ENCODE measurements at regions not wholly inside any gene's neighbourhood (a gene's known extent, or its start where the extent isn't known, plus 50 kb on each side); places are given as distances from the start of the nearest gene placed in this dataset.

DNA sequence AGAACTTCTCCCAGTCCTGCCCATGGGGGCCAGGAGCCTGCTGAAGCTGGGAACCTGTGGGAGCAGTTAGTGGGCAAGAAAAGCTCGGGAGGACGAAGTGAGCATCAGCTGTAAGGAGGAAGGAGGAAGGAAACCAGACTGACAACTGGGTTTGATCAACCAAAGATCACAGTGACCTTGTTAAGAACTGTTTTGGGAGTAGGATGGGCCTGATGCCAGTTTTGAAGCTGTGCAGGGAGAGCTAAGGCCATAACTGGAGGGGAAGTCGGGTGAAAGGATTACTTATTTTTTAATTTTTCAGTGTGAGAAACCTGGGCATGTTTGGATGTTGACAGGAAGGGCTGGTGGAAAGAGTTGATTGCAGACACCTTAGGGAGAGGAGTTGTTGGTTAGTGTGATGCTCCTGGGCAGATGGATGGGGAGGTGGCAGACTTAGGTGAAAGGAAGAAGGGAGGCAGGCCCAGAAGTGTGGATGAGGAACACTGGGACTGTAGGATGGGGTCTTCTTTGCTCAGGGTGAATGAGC lies 58.3 kb upstream of the KLF4 start:
- Histone ChIP-seq H3K4me1 (ENCODE audit: control insufficient read depth, insufficient read depth, low read length) (peaks cover 10% of the 10 kb centered on the region), H3K27me3 (ENCODE audit: control insufficient read depth, insufficient read depth, low read length) (no peaks in the 10 kb centered on the region), H3K36me3 (ENCODE audit: control insufficient read depth, insufficient read depth, low read length) (no peaks in the 10 kb centered on the region), H3K9ac (ENCODE audit: low read length) (no peak overlapping the region), H3K4me3 (ENCODE audit: low read depth, low read length) (no peak overlapping the region), H3K27ac (ENCODE audit: low read depth, low read length) (no peak overlapping the region), H3K9me3 (ENCODE audit: control insufficient read depth, insufficient read depth, low read depth, low read length) (no peaks in the 10 kb centered on the region)

DNA sequence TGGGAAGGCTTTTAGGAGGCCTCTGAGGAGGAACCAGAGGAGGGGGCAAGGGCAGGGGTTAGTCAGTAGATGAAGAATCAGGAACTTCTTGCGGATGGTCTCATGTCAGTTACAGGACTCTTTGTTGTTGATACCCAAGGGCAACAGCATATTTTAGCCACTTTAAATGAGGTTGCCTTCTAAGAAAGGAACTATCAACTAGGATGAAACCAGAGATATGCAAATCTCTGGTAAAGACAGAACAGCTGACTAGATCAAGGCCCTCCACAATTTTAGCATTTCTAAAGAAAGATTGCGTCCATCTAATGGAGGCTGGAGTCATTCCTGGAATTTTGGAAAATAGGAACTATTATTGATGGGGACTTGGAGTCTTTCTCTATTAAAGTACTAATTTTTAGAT lies 57.7 kb upstream of the KLF4 start:
- no peaks in the 10 kb centered on the region for H3K36me3 ChIP-seq (ENCODE audit: control insufficient read depth, insufficient read depth, low read length)
- no peaks in the 10 kb centered on the region for H3K27me3 ChIP-seq (ENCODE audit: control insufficient read depth, insufficient read depth, low read length)
- H3K9ac ChIP-seq (ENCODE audit: low read length), result no peak overlapping the region
- no peak overlapping the region for H3K27ac ChIP-seq (ENCODE audit: low read depth, low read length)
- no peaks in the 10 kb centered on the region for H3K9me3 ChIP-seq (ENCODE audit: control insufficient read depth, insufficient read depth, low read depth, low read length)
- H3K4me3 ChIP-seq (ENCODE audit: low read depth, low read length), result no peak overlapping the region
- H3K4me1 ChIP-seq (ENCODE audit: control insufficient read depth, insufficient read depth, low read length), result peaks cover 10% of the 10 kb centered on the region

DNA sequence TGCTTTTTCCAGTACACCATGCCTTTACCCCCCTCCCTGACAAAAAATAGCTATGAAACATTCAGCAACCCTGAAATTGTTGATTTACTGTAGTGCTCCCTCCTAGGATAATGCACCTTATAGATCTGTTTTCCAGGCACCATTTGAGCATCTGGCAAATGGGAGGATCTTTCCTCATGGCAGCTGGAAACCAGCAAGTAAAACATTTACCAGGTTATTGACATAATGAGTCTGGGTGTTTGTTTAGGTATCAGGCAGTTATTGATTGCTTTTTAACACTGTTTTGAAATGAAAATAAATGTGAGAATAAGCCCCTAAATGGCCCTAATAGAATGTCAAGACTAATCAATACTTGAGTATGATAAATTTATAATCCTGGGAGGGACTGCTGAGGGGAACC lies 57.3 kb upstream of the KLF4 start:
- H3K27ac ChIP-seq (ENCODE audit: low read depth, low read length), result no peak overlapping the region
- peaks cover 10% of the 10 kb centered on the region for H3K4me1 ChIP-seq (ENCODE audit: control insufficient read depth, insufficient read depth, low read length)
- no peaks in the 10 kb centered on the region for H3K9me3 ChIP-seq (ENCODE audit: control insufficient read depth, insufficient read depth, low read depth, low read length)
- H3K27me3 ChIP-seq (ENCODE audit: control insufficient read depth, insufficient read depth, low read length), result no peaks in the 10 kb centered on the region
- H3K36me3 ChIP-seq (ENCODE audit: control insufficient read depth, insufficient read depth, low read length), result no peaks in the 10 kb centered on the region
- no peak overlapping the region for H3K4me3 ChIP-seq (ENCODE audit: low read depth, low read length)
- H3K9ac ChIP-seq (ENCODE audit: low read length), result no peak overlapping the region

DNA sequence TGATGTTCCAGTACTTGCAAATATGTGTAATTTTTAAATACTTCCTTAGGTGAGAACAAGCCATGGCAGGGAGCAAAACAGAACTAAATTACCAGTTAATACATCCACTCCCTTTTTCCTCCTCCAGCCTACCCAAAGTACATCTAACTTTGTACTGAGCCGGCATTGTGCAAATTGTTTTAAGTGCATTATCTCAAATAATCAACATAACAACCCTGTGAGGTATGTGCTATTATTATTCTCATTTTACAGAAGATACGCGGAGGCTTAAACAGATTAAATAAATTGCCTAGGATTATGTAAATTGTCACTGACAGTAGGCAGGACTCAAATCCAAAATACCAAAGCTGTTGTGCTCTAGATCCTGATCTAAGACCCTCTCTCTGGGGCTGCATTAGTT lies 55.5 kb upstream of the KLF4 start:
- H3K27me3 ChIP-seq (ENCODE audit: control insufficient read depth, insufficient read depth, low read length), result no peaks in the 10 kb centered on the region
- H3K9me3 ChIP-seq (ENCODE audit: control insufficient read depth, insufficient read depth, low read depth, low read length), result no peaks in the 10 kb centered on the region
- H3K4me3 ChIP-seq (ENCODE audit: low read depth, low read length), result no peak overlapping the region
- H3K27ac ChIP-seq (ENCODE audit: low read depth, low read length), result no peak overlapping the region
- H3K9ac ChIP-seq (ENCODE audit: low read length), result no peak overlapping the region
- H3K36me3 ChIP-seq (ENCODE audit: control insufficient read depth, insufficient read depth, low read length), result no peaks in the 10 kb centered on the region
- peaks cover 13% of the 10 kb centered on the region for H3K4me1 ChIP-seq (ENCODE audit: control insufficient read depth, insufficient read depth, low read length)

DNA sequence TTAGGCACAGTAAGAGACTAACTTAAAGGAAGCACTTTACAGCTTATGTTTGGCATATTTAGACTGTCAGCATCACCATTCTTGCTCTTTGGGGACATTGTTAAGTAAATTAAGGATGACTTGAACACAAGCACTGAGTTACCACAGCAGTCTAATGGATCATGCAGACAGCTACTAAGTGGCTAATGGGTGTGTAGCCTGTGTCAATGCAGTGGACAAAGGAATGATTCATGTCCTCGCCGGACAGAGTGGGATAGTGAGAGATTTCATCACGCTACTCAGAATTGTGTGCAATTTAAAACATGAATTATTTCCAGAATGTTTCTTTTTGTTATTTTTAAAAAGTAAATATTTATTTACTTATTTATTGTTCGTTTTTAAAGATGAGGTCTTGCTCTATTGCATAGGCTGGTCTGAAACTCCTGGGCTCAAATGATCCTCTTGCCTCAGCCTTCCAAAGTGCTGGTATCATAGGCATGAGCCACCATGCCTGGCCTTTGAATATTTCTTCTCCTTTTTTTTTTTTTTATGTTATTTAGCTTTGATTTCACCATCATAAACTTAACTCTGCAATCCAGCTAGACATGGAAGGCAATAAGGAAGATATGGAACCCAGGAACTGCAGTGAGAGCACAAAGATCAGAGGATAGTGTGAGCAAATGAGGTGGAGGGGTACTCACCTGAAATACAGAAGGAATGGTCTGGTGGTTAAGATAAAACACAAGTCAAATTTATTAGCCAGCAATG lies 53.0 kb upstream of the KLF4 start:
- H3K9me3 ChIP-seq (ENCODE audit: control insufficient read depth, insufficient read depth, low read depth, low read length), result no peaks in the 10 kb centered on the region
- H3K36me3 ChIP-seq (ENCODE audit: control insufficient read depth, insufficient read depth, low read length), result no peaks in the 10 kb centered on the region
- H3K27ac ChIP-seq (ENCODE audit: low read depth, low read length), result no peak overlapping the region
- H3K4me1 ChIP-seq (ENCODE audit: control insufficient read depth, insufficient read depth, low read length), result peaks cover 25% of the 10 kb centered on the region
- H3K4me3 ChIP-seq (ENCODE audit: low read depth, low read length), result no peak overlapping the region
- no peaks in the 10 kb centered on the region for H3K27me3 ChIP-seq (ENCODE audit: control insufficient read depth, insufficient read depth, low read length)
- H3K9ac ChIP-seq (ENCODE audit: low read length), result no peak overlapping the region

DNA sequence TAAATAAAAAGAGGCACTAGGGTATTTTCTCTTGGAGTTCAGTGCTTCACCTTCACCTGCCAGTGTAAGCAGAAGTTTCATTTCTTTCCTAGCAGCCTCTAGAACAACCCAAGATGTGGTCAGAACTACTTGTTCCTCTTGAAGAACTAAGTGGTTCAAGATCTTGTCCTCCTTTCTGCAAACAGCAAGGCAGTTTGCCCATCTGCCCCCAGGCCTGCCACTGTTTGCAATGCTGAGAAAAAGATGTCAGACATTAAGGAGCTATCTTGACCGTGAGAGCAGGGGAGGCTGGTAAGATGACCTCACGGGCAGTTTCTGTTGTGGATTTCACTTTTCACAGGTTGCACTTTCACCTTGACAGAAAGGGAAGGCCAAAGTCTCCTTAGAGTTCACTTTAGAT lies 52.0 kb upstream of the KLF4 start:
- peaks cover 30% of the 10 kb centered on the region for H3K4me1 ChIP-seq (ENCODE audit: control insufficient read depth, insufficient read depth, low read length)
- H3K4me3 ChIP-seq (ENCODE audit: low read depth, low read length), result no peak overlapping the region
- H3K27ac ChIP-seq (ENCODE audit: low read depth, low read length), result no peak overlapping the region
- H3K27me3 ChIP-seq (ENCODE audit: control insufficient read depth, insufficient read depth, low read length), result no peaks in the 10 kb centered on the region
- H3K36me3 ChIP-seq (ENCODE audit: control insufficient read depth, insufficient read depth, low read length), result no peaks in the 10 kb centered on the region
- H3K9me3 ChIP-seq (ENCODE audit: control insufficient read depth, insufficient read depth, low read depth, low read length), result no peaks in the 10 kb centered on the region
- H3K9ac ChIP-seq (ENCODE audit: low read length), result no peak overlapping the region

DNA sequence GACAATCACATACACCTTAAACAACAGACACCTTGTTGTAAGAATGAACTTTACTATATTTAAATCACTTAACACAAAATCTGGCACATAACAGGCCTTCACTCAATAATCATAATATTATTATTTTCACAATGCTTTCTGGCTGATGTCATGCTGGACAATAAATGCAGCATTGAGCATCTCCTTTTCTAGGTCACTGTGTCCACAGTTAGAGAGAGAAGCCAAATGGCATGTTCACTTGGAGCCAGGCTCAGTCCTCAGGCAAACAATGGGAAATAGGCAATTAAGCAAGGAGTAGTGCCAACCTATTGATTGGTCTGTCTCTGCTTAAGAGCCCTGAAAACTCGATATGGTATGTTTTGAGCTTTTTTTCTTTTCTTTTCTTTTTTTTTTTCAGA lies 50.6 kb upstream of the KLF4 start:
- H3K27ac ChIP-seq (ENCODE audit: low read depth, low read length), result no peak overlapping the region
- no peaks in the 10 kb centered on the region for H3K9me3 ChIP-seq (ENCODE audit: control insufficient read depth, insufficient read depth, low read depth, low read length)
- no peak overlapping the region for H3K9ac ChIP-seq (ENCODE audit: low read length)
- peaks cover 26% of the 10 kb centered on the region for H3K4me1 ChIP-seq (ENCODE audit: control insufficient read depth, insufficient read depth, low read length)
- H3K36me3 ChIP-seq (ENCODE audit: control insufficient read depth, insufficient read depth, low read length), result no peaks in the 10 kb centered on the region
- no peaks in the 10 kb centered on the region for H3K27me3 ChIP-seq (ENCODE audit: control insufficient read depth, insufficient read depth, low read length)
- H3K4me3 ChIP-seq (ENCODE audit: low read depth, low read length), result no peak overlapping the region

DNA sequence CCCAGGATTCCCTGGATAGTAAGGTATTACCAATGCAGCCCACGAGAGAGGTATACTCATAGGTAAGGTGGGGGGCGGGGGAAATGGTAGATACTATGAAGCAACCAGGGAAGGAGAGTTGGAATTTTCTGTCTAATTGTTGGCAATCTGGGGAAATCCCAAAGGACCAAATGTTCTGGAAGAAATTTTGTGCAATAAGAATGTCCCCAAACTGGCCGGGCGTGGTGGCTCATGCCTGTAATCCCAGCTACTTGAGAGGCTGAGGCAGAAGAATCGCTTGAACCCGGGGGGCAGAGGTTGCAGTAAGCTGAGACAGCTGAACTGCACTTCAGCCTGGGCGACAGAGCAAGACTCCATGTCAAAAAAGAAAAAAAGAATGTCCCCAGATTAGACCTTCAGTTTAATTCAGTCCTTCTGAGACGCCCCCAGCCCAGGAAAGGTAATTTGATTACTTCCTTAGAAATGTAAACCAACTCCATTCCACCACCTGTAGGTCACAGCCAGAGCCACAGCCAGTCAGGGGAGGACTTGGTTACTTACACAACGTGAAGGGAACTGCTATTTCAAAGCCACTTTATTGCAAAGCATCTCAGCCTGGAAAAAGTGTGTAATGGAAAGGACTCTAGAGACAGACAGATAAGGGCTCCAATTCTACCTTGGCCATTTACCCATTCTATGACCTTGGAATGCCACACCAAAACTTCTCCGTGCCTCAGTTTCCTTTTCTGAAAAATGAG lies 50.0 kb upstream of the KLF4 start:
- no peaks in the 10 kb centered on the region for H3K9me3 ChIP-seq (ENCODE audit: control insufficient read depth, insufficient read depth, low read depth, low read length)
- H3K27me3 ChIP-seq (ENCODE audit: control insufficient read depth, insufficient read depth, low read length), result no peaks in the 10 kb centered on the region
- no peaks in the 10 kb centered on the region for H3K36me3 ChIP-seq (ENCODE audit: control insufficient read depth, insufficient read depth, low read length)
- H3K4me3 ChIP-seq (ENCODE audit: low read depth, low read length), result no peak overlapping the region
- H3K27ac ChIP-seq (ENCODE audit: low read depth, low read length), result no peak overlapping the region
- peaks cover 20% of the 10 kb centered on the region for H3K4me1 ChIP-seq (ENCODE audit: control insufficient read depth, insufficient read depth, low read length)
- no peak overlapping the region for H3K9ac ChIP-seq (ENCODE audit: low read length)

All from HUES6 (cell line).